COLO668 (cell line): ENCODE measurements at regions not wholly inside any gene's neighbourhood (a gene's known extent, or its start where the extent isn't known, plus 50 kb on each side); places are given as distances from the start of the nearest gene placed in this dataset.

ENCODE experiments used
- DNase-seq: peaks from one replicate; lab custom pipeline; 2025; ENCODE audit not compliant: unreplicated experiment; lab: John Stamatoyannopoulos, UW

GRCh38 chr4:28351102-28351501 is 1490.5 kb downstream of the STIM2 start:
- no peak for DNase-seq

GRCh38 chr4:28351826-28352225 is 1491.2 kb downstream of the STIM2 start:
- DNase-seq: no peak

- no peak for DNase-seq
Observed at GRCh38 chr4:28354880-28355656, 1494.4 kb downstream of the STIM2 start.

GRCh38 chr4:28357990-28358389 is 1497.3 kb downstream of the STIM2 start:
- no peak for DNase-seq

- no peak for DNase-seq
Observed at GRCh38 chr4:28358606-28359005, 1498.0 kb downstream of the STIM2 start.

- DNase-seq: no peak
Observed at GRCh38 chr4:28360681-28361080, 1500.0 kb downstream of the STIM2 start.

GRCh38 chr4:28362169-28362568 is 1501.5 kb downstream of the STIM2 start:
- DNase-seq: no peak

- DNase-seq: no peak
Observed at GRCh38 chr4:28369499-28369898, 1508.9 kb downstream of the STIM2 start.

GRCh38 chr4:28373191-28373590 is 1512.5 kb downstream of the STIM2 start:
- no peak for DNase-seq

- no peak for DNase-seq
Observed at GRCh38 chr4:28373601-28374000, 1513.0 kb downstream of the STIM2 start.

- no peak for DNase-seq
Observed at GRCh38 chr4:28378109-28378830, 1517.6 kb downstream of the STIM2 start.

GRCh38 chr4:28385801-28386200 is 1525.2 kb downstream of the STIM2 start:
- no peak for DNase-seq

- DNase-seq: no peak
Observed at GRCh38 chr4:28386776-28387175, 1526.1 kb downstream of the STIM2 start.

GRCh38 chr4:28388471-28388870 is 1527.8 kb downstream of the STIM2 start:
- DNase-seq: no peak

GRCh38 chr4:28391877-28392276 is 1531.2 kb downstream of the STIM2 start:
- no peak for DNase-seq

- DNase-seq: no peak
Observed at GRCh38 chr4:28402751-28403150, 1542.1 kb downstream of the STIM2 start.

GRCh38 chr4:28421221-28421620 is 1560.6 kb downstream of the STIM2 start:
- no peak for DNase-seq

- DNase-seq: no peak
Observed at GRCh38 chr4:28426251-28426650, 1565.6 kb downstream of the STIM2 start.

GRCh38 chr4:28427306-28428085 is 1566.9 kb downstream of the STIM2 start:
- DNase-seq: no peak

GRCh38 chr4:28432348-28433025 is 1571.8 kb downstream of the STIM2 start:
- DNase-seq: no peak

- no peak for DNase-seq
Observed at GRCh38 chr4:28435314-28435713, 1574.7 kb downstream of the STIM2 start.
